ENCODE measurements at regions not wholly inside any gene's neighbourhood (a gene's known extent, or its start where the extent isn't known, plus 50 kb on each side); places are given as distances from the start of the nearest gene placed in this dataset.
A peak's percentile ranks its signal among the peaks of the same experiment; 100 is the strongest.

DNA sequence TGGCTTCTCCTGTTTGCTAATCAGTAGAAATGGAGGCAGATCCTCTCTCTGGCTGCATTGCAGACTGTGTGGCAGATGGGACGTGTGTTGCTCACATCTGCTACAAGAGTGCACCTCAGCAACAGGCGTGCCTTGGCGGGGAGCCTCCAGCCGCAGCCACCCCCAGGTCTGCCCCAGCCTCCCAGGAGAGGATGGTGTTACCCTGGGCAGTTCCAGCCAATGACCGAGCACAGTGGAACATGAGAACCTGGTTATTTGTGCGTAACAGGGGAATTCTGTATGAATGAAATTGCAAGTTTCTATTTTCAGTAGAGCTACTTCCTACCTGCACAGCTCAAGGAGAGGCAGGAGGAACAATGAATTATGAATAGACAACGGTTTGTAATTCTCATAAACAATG lies 130.6 kb upstream of the CBLN2 start (continued):
- no peak for TF ChIP-seq ZNF592 (IDR thresholded peaks at IDR 0.05)
- no peak for TF ChIP-seq TCF7 (IDR thresholded peaks at IDR 0.05; ENCODE audit: borderline replicate concordance)
- peak; percentile 70 for TF ChIP-seq IRF4 (IDR thresholded peaks at IDR 0.05; ENCODE audit: low read depth, low read length)
- peak; percentile 80; the same call in 1 of the 2 replicates for TF ChIP-seq TCF12 (IDR thresholded peaks at IDR 0.05; ENCODE audit: low read depth, low read length)
- peak; percentile 40; the same call in 1 of the 3 replicates for TF ChIP-seq POU2F2 (IDR thresholded peaks at IDR 0.05; ENCODE audit: borderline replicate concordance, low read depth, low read length)
- no peak for TF ChIP-seq SUPT20H (IDR thresholded peaks at IDR 0.05; ENCODE audit: borderline replicate concordance, control insufficient read depth, low read depth, low read length)
- TF ChIP-seq RELB (IDR thresholded peaks at IDR 0.05; ENCODE audit: low read depth), result peak; percentile 95
- TF ChIP-seq PAX5 (IDR thresholded peaks at IDR 0.05; ENCODE audit: borderline replicate concordance, low read depth, low read length), result peak; percentile 88
- TF ChIP-seq ZNF217 (IDR thresholded peaks at IDR 0.05), result no peak
- TF ChIP-seq CREB1 (IDR thresholded peaks at IDR 0.05; ENCODE audit: low read depth), result peak; percentile 52; the same call in 1 of the 2 replicates
- TF ChIP-seq ATF2 (IDR thresholded peaks at IDR 0.05; ENCODE audit: low read length), result peak; percentile 70
- TF ChIP-seq CHD1 (IDR thresholded peaks at IDR 0.05; ENCODE audit: low read depth, low read length), result no peak
- peak; percentile 87 for TF ChIP-seq TBL1XR1 (IDR thresholded peaks at IDR 0.05; ENCODE audit: low read depth, low read length)
- no peak for TF ChIP-seq MXI1 (IDR thresholded peaks at IDR 0.05; ENCODE audit: low read depth, low read length)
- peak; percentile 76 for TF ChIP-seq JUNB (IDR thresholded peaks at IDR 0.05)
- TF ChIP-seq CREM (IDR thresholded peaks at IDR 0.05; ENCODE audit: low read depth), result peak; percentile 70; the same call in 1 of the 2 replicates
- peak; percentile 89 for TF ChIP-seq GATAD2B (conservative IDR thresholded peaks at IDR 0.05; ENCODE audit: low read depth)
- no peak; the same call in 1 of the 2 replicates for TF ChIP-seq SPI1 (IDR thresholded peaks at IDR 0.05; ENCODE audit: borderline replicate concordance, insufficient read depth, low read depth, low read length)
- TF ChIP-seq, protein P1, sequence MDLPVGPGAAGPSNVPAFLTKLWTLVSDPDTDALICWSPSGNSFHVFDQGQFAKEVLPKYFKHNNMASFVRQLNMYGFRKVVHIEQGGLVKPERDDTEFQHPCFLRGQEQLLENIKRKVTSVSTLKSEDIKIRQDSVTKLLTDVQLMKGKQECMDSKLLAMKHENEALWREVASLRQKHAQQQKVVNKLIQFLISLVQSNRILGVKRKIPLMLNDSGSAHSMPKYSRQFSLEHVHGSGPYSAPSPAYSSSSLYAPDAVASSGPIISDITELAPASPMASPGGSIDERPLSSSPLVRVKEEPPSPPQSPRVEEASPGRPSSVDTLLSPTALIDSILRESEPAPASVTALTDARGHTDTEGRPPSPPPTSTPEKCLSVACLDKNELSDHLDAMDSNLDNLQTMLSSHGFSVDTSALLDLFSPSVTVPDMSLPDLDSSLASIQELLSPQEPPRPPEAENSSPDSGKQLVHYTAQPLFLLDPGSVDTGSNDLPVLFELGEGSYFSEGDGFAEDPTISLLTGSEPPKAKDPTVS (IDR thresholded peaks at IDR 0.05; ENCODE audit: low read depth, low read length), result no peak
- TF ChIP-seq, protein P2, sequence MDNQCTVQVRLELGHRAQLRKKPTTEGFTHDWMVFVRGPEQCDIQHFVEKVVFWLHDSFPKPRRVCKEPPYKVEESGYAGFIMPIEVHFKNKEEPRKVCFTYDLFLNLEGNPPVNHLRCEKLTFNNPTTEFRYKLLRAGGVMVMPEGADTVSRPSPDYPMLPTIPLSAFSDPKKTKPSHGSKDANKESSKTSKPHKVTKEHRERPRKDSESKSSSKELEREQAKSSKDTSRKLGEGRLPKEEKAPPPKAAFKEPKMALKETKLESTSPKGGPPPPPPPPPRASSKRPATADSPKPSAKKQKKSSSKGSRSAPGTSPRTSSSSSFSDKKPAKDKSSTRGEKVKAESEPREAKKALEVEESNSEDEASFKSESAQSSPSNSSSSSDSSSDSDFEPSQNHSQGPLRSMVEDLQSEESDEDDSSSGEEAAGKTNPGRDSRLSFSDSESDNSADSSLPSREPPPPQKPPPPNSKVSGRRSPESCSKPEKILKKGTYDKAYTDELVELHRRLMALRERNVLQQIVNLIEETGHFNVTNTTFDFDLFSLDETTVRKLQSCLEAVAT (IDR thresholded peaks at IDR 0.05), result 0 out of 2 replicates have a peak, but pooled peaks have one; percentile 31
- peak; percentile 48; the same call in 1 of the 2 replicates for TF ChIP-seq ZNF24 (IDR thresholded peaks at IDR 0.05)
- TF ChIP-seq CBX5 (IDR thresholded peaks at IDR 0.05; ENCODE audit: low read depth), result 0 out of 2 replicates have a peak, but pooled peaks have one; percentile 17
